IPS DF 6.9 (cell line): ENCODE measurements at regions not wholly inside any gene's neighbourhood (a gene's known extent, or its start where the extent isn't known, plus 50 kb on each side); places are given as distances from the start of the nearest gene placed in this dataset.
"Not testable (repeated sequence)": the region's sequence is repeated elsewhere in the genome, so short reads cannot be mapped to it uniquely, and the experiment has no call there.

Experiments
- DNase-seq: peaks from one replicate; pipeline ENCODE4 v3.0.0-alpha.2; 2013; ENCODE audit warnings: low read depth, low spot score
- H3K27ac ChIP-seq: one replicate; pipeline ENCODE4 v1.5.1; 2013; ENCODE audit warnings: low read length, control low read depth
- H3K27me3 ChIP-seq: 2 replicates; pipeline ENCODE4 v1.6.1; 2013; ENCODE audit warnings: mild to moderate bottlenecking, low read length; ENCODE audit not compliant: control insufficient read depth, insufficient read depth
- H3K36me3 ChIP-seq: 2 replicates; pipeline ENCODE4 v1.6.1; 2013; ENCODE audit warnings: low read length; ENCODE audit not compliant: control insufficient read depth, insufficient read depth
- H3K4me1 ChIP-seq: 2 replicates; pipeline ENCODE4 v1.6.1; 2013; ENCODE audit warnings: low read length; ENCODE audit not compliant: control insufficient read depth, insufficient read depth
- H3K4me3 ChIP-seq: 2 replicates; pipeline ENCODE4 v1.5.1; 2013; ENCODE audit warnings: mild to moderate bottlenecking, low read length
- H3K9me3 ChIP-seq: 2 replicates; pipeline ENCODE4 v1.6.1; 2013; ENCODE audit warnings: low read length, inconsistent platforms; ENCODE audit not compliant: control insufficient read depth, insufficient read depth
- WGBS: extraction: QIAGEN DNeasy Blood & Tissue Kit; methylation state at CpG from one replicate; pipeline ENCODE4 v1.1.7; 2013; ENCODE audit warnings: mixed read lengths, missing lambda C conversion rate; ENCODE audit not compliant: insufficient read length, insufficient coverage; 5-methylcytosine and 5-hydroxymethylcytosine counted together

GRCh38 chr1:104266612-104267011 lies 516.9 kb downstream of the AMY1C start:
- no CpG with 5 or more reads among the region's 1 CpG for WGBS
- H3K27me3 ChIP-seq: no peaks in the 10 kb centered on the region
- DNase-seq: no peak
- no peak overlapping the region for H3K27ac ChIP-seq
- H3K36me3 ChIP-seq: no peaks in the 10 kb centered on the region
- H3K9me3 ChIP-seq: no peaks in the 10 kb centered on the region
- no peak overlapping the region for H3K4me3 ChIP-seq
- H3K4me1 ChIP-seq: no peaks in the 10 kb centered on the region

DNA sequence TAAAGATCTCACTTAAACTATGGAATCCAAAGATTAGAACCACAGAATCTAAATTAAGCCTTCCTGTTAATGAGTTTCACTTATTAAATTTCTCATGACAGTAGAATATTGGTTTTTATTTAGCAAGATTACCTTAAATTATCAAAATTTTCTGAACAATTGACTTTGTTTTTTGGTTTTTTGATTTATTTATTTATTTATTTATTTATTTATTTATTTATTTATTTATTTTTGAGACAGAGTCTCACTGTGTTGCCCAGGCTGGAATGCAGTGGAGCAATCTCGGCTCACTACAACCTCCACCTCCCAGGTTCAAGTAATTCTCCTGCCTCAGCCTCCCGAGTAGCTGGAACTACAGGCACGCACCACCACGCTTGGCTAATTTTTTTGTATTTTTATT lies 538.6 kb downstream of the AMY1C start:
- not testable (repeated sequence) for H3K9me3 ChIP-seq, H3K27ac ChIP-seq, DNase-seq, H3K27me3 ChIP-seq, H3K4me3 ChIP-seq, H3K36me3 ChIP-seq, H3K4me1 ChIP-seq
- WGBS: no CpG with 5 or more reads among the region's 4 CpGs

DNA sequence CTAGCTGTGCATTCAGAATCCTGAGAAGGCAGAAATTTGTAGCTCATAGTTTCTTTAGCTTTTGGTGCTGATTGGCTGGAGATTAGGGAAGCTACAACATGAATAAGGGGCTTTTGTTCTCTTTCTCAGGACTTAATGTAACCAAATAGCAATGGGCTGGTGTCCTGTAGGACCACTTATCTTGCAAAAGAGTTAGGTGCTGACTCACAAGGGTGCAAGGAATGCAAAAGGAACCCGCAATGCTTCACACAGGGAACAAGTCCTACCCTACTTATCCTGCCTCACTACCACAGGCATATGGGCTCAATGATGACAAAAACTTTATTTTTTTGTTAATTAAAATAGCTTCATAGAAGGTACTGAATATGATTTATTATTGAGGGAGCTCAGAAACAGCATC lies 541.5 kb downstream of the AMY1C start:
- no peak overlapping the region for H3K4me3 ChIP-seq
- H3K27me3 ChIP-seq: no peaks in the 10 kb centered on the region
- H3K27ac ChIP-seq: no peak overlapping the region
- WGBS: no CpG with 5 or more reads among the region's 1 CpG
- H3K36me3 ChIP-seq: no peaks in the 10 kb centered on the region
- H3K9me3 ChIP-seq: no peaks in the 10 kb centered on the region
- H3K4me1 ChIP-seq: no peaks in the 10 kb centered on the region
- DNase-seq: no peak

- no peak overlapping the region for H3K27ac ChIP-seq
- no peaks in the 10 kb centered on the region for H3K9me3 ChIP-seq
- no peaks in the 10 kb centered on the region for H3K36me3 ChIP-seq
- DNase-seq: no peak
- H3K4me3 ChIP-seq: no peak overlapping the region
- no peaks in the 10 kb centered on the region for H3K27me3 ChIP-seq
- no peaks in the 10 kb centered on the region for H3K4me1 ChIP-seq
- no CpG with 5 or more reads among the region's 3 CpGs for WGBS
Measured at GRCh38 chr1:104294259-104294658, 544.6 kb downstream of the AMY1C start.

- no peaks in the 10 kb centered on the region for H3K9me3 ChIP-seq
- no peaks in the 10 kb centered on the region for H3K36me3 ChIP-seq
- no peaks in the 10 kb centered on the region for H3K27me3 ChIP-seq
- no CpG with 5 or more reads among the region's 3 CpGs for WGBS
- H3K4me3 ChIP-seq: no peak overlapping the region
- no peak overlapping the region for H3K27ac ChIP-seq
- H3K4me1 ChIP-seq: no peaks in the 10 kb centered on the region
- DNase-seq: no peak
Measured at GRCh38 chr1:104295511-104295910, 545.8 kb downstream of the AMY1C start.

- Histone ChIP-seq H3K4me3 (no peak overlapping the region), H3K27ac (no peak overlapping the region), H3K27me3 (no peaks in the 10 kb centered on the region), H3K4me1 (no peaks in the 10 kb centered on the region), H3K9me3 (no peaks in the 10 kb centered on the region), H3K36me3 (no peaks in the 10 kb centered on the region)
- WGBS: no CpG with 5 or more reads among the region's 1 CpG
- DNase-seq: no peak
Measured at GRCh38 chr1:104309673-104310072, 560.0 kb downstream of the AMY1C start.

- WGBS: no CpG with 5 or more reads among the region's 2 CpGs
- no peak overlapping the region for H3K4me3 ChIP-seq
- DNase-seq: no peak
Measured at GRCh38 chr1:104315823-104316222, 566.1 kb downstream of the AMY1C start.

GRCh38 chr1:104322131-104322530 lies 572.4 kb downstream of the AMY1C start:
- no peak overlapping the region for H3K27ac ChIP-seq
- DNase-seq: no peak
- no peaks in the 10 kb centered on the region for H3K9me3 ChIP-seq
- no peak overlapping the region for H3K4me3 ChIP-seq
- no peaks in the 10 kb centered on the region for H3K27me3 ChIP-seq
- WGBS: no CpG with 5 or more reads among the region's 2 CpGs
- no peaks in the 10 kb centered on the region for H3K36me3 ChIP-seq
- no peaks in the 10 kb centered on the region for H3K4me1 ChIP-seq

More at GRCh38 chr1:104315823-104316222, 566.1 kb downstream of the AMY1C start:
- Histone ChIP-seq H3K4me1 (no peaks in the 10 kb centered on the region), H3K36me3 (no peaks in the 10 kb centered on the region), H3K27me3 (no peaks in the 10 kb centered on the region), H3K27ac (no peak overlapping the region), H3K9me3 (no peaks in the 10 kb centered on the region)

GRCh38 chr1:104329278-104329677 lies 579.6 kb downstream of the AMY1C start:
- Histone ChIP-seq H3K27me3 (no peaks in the 10 kb centered on the region), H3K9me3 (no peaks in the 10 kb centered on the region), H3K4me1 (no peaks in the 10 kb centered on the region), H3K27ac (no peak overlapping the region), H3K36me3 (no peaks in the 10 kb centered on the region), H3K4me3 (no peak overlapping the region)
- WGBS: no CpG with 5 or more reads among the region's 4 CpGs
- DNase-seq: no peak

DNA sequence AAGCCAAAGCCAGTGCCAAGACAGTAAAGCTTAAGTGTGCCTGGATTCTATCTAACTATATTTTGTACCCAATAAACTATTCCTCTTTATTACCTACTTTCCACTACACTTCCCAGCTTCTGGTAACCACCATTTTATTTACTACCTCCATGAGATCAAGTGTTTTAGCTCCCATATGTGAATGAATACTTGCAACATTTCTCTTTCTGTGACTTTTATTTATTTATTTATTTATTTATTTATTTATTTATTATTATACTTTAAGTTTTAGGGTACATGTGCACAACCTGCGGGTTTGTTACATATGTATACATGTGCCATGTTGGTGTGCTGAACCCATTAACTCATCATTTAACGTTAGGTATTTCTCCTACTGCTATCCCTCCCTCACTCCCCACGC lies 582.1 kb downstream of the AMY1C start:
- Histone ChIP-seq H3K36me3 (no peaks in the 10 kb centered on the region), H3K4me1 (no peaks in the 10 kb centered on the region), H3K4me3 (no peak overlapping the region), H3K27ac (no peak overlapping the region), H3K9me3 (no peaks in the 10 kb centered on the region), H3K27me3 (no peaks in the 10 kb centered on the region)
- no peak for DNase-seq
- WGBS: no CpG with 5 or more reads among the region's 3 CpGs

- not testable (repeated sequence) for H3K4me3 ChIP-seq, H3K4me1 ChIP-seq, H3K27me3 ChIP-seq, H3K9me3 ChIP-seq, DNase-seq, H3K27ac ChIP-seq, H3K36me3 ChIP-seq
- no CpG with 5 or more reads among the region's 5 CpGs for WGBS
Measured at GRCh38 chr1:104337927-104338326, 588.2 kb downstream of the AMY1C start.
